Myocyte (in vitro differentiated cells): ENCODE measurements at regions not wholly inside any gene's neighbourhood (a gene's known extent, or its start where the extent isn't known, plus 50 kb on each side); places are given as distances from the start of the nearest gene placed in this dataset.

Experiments
- DNase-seq: peaks from one replicate; pipeline ENCODE4 v3.0.0-alpha.2; 2012; ENCODE audit warnings: low read depth

- DNase-seq, result no peak
Observed at GRCh38 chr4:97142893-97143292, 1000.4 kb downstream of the STPG2 start.

- no peak for DNase-seq
Observed at GRCh38 chr4:97144199-97144598, 999.1 kb downstream of the STPG2 start.

GRCh38 chr4:97150966-97151365 is 992.3 kb downstream of the STPG2 start:
- no peak for DNase-seq

- DNase-seq, result peak; percentile 51
Observed at GRCh38 chr4:97152149-97152548, 991.1 kb downstream of the STPG2 start.

GRCh38 chr4:97153042-97153441 is 990.2 kb downstream of the STPG2 start:
- DNase-seq, result peak; percentile 43

- no peak for DNase-seq
Observed at GRCh38 chr4:97159625-97160024, 983.7 kb downstream of the STPG2 start.

GRCh38 chr4:97185233-97185632 is 958.0 kb downstream of the STPG2 start:
- peak; percentile 21 for DNase-seq

GRCh38 chr4:97197106-97197505 is 946.2 kb downstream of the STPG2 start:
- no peak for DNase-seq

- DNase-seq, result no peak
Observed at GRCh38 chr4:97208749-97209148, 934.5 kb downstream of the STPG2 start.

GRCh38 chr4:97215409-97215941 is 927.8 kb downstream of the STPG2 start:
- peak; percentile 21 for DNase-seq

GRCh38 chr4:97216046-97216445 is 927.2 kb downstream of the STPG2 start:
- DNase-seq, result no peak

- DNase-seq, result peak; percentile 13
Observed at GRCh38 chr4:97235521-97235920, 907.8 kb downstream of the STPG2 start.

GRCh38 chr4:97238956-97239666 is 904.2 kb downstream of the STPG2 start:
- DNase-seq, result no peak

GRCh38 chr4:97239667-97239997 is 903.6 kb downstream of the STPG2 start:
- no peak for DNase-seq

GRCh38 chr4:97252615-97253154 is 890.6 kb downstream of the STPG2 start:
- peak; percentile 47 for DNase-seq

GRCh38 chr4:97262769-97263168 is 880.5 kb downstream of the STPG2 start:
- no peak for DNase-seq

GRCh38 chr4:97270051-97270450 is 873.2 kb downstream of the STPG2 start:
- DNase-seq, result no peak

GRCh38 chr4:97279391-97279790 is 863.9 kb downstream of the STPG2 start:
- no peak for DNase-seq

- no peak for DNase-seq
Observed at GRCh38 chr4:97300561-97300960, 842.7 kb downstream of the STPG2 start.

- DNase-seq, result no peak
Observed at GRCh38 chr4:97305351-97305750, 837.9 kb downstream of the STPG2 start.

GRCh38 chr4:97309121-97309520 is 834.2 kb downstream of the STPG2 start:
- no peak for DNase-seq

GRCh38 chr4:97317201-97317600 is 826.1 kb downstream of the STPG2 start:
- no peak for DNase-seq

GRCh38 chr4:97317671-97318070 is 825.6 kb downstream of the STPG2 start:
- no peak for DNase-seq
